Parathyroid adenoma (tissue), 2 donors: ENCODE measurements at regions not wholly inside any gene's neighbourhood (a gene's known extent, or its start where the extent isn't known, plus 50 kb on each side); places are given as distances from the start of the nearest gene placed in this dataset.

Source experiments
- H2AFZ ChIP-seq: fragments of 300-600 bp; sonication (generic); one replicate; pipeline ENCODE4 v1.7.0; 2017; ENCODE audit warnings: antibody characterized with exemption, mild to moderate bottlenecking
- H3K27ac ChIP-seq: fragments of 300-600 bp; sonication (generic); one replicate; pipeline ENCODE4 v1.7.0; 2017
- H3K27me3 ChIP-seq: fragments of 300-600 bp; sonication (generic); one replicate; pipeline ENCODE4 v1.7.0; 2017; ENCODE audit warnings: low read length; ENCODE audit not compliant: control insufficient read depth, insufficient read depth
- H3K36me3 ChIP-seq: fragments of 300-600 bp; sonication (generic); one replicate; pipeline ENCODE4 v1.7.0; 2017; ENCODE audit warnings: low read length; ENCODE audit not compliant: control insufficient read depth, insufficient read depth
- H3K4me1 ChIP-seq: fragments of 300-600 bp; sonication (generic); one replicate; pipeline ENCODE4 v1.7.0; 2017; ENCODE audit warnings: control low read depth
- H3K4me2 ChIP-seq: fragments of 300-600 bp; sonication (generic); one replicate; pipeline ENCODE4 v1.7.0; 2017; ENCODE audit warnings: low read length
- H3K4me3 ChIP-seq: fragments of 300-600 bp; sonication (generic); one replicate; pipeline ENCODE4 v1.7.0; 2017; ENCODE audit warnings: low read depth, low read length
- H3K79me2 ChIP-seq: fragments of 300-600 bp; sonication (generic); one replicate; pipeline ENCODE4 v1.7.0; 2017; ENCODE audit warnings: control low read depth
- H3K9ac ChIP-seq: fragments of 300-600 bp; sonication (generic); one replicate; pipeline ENCODE4 v1.7.0; 2017; ENCODE audit warnings: mild to moderate bottlenecking
- H3K9me3 ChIP-seq: fragments of 300-600 bp; sonication (generic); one replicate; pipeline ENCODE4 v1.7.0; 2017; ENCODE audit warnings: low read length; ENCODE audit not compliant: control insufficient read depth
- CTCF ChIP-seq: fragments of 300-600 bp; sonication (generic); IDR thresholded peaks from one replicate; pipeline ENCODE4 v1.7.0; 2017; ENCODE audit warnings: antibody characterized with exemption, mild to moderate bottlenecking
- donor health status: primary hyperparathyroidism.

- no peaks in the 10 kb centered on the region for H3K27me3 ChIP-seq
- no peaks in the 10 kb centered on the region for H3K36me3 ChIP-seq
- H3K9me3 ChIP-seq = no peaks in the 10 kb centered on the region
- no peaks in the 10 kb centered on the region for H3K79me2 ChIP-seq
- H3K4me3 ChIP-seq = no peak overlapping the region
- no peak overlapping the region for H2AFZ ChIP-seq
- no peak overlapping the region for H3K27ac ChIP-seq
- no peak for TF ChIP-seq CTCF
- no peak overlapping the region for H3K4me2 ChIP-seq
- H3K9ac ChIP-seq = no peak overlapping the region
- H3K4me1 ChIP-seq = no peaks in the 10 kb centered on the region
Observed at GRCh38 chr7:18157233-18157632, 129.6 kb upstream of the PRPS1L1 start.

DNA sequence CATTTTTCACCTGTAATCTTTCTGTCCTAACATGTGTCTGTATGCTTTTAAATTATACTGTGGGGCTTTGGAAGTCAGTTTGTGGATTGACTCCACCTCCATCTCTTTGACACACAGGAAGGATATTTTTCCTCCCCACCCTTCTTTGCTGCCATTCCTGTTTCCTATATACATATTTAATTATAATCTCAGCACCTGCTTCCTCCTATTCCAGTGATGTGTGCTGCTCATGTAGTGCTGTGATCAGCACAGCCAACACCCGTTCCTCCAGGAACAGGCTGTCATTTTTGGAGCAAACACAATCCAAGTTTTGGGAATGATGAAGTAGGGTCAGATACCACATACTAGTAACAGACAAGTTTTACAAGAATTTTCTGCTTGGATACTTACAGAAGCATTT is 135.0 kb upstream of the PRPS1L1 start:
- TF ChIP-seq CTCF = no peak
- H3K9me3 ChIP-seq = no peaks in the 10 kb centered on the region
- no peaks in the 10 kb centered on the region for H3K36me3 ChIP-seq
- H3K79me2 ChIP-seq = no peaks in the 10 kb centered on the region
- no peak overlapping the region for H3K4me3 ChIP-seq
- no peaks in the 10 kb centered on the region for H3K27me3 ChIP-seq
- H3K27ac ChIP-seq = no peak overlapping the region
- no peak overlapping the region for H2AFZ ChIP-seq
- no peak overlapping the region for H3K9ac ChIP-seq
- H3K4me1 ChIP-seq = no peaks in the 10 kb centered on the region
- no peak overlapping the region for H3K4me2 ChIP-seq

- H3K36me3 ChIP-seq = no peaks in the 10 kb centered on the region
- no peaks in the 10 kb centered on the region for H3K4me1 ChIP-seq
- no peaks in the 10 kb centered on the region for H3K79me2 ChIP-seq
- no peaks in the 10 kb centered on the region for H3K9me3 ChIP-seq
- H3K27me3 ChIP-seq = no peaks in the 10 kb centered on the region
- H3K4me2 ChIP-seq = no peak overlapping the region
- no peak overlapping the region for H3K27ac ChIP-seq
- H2AFZ ChIP-seq = no peak overlapping the region
- no peak for TF ChIP-seq CTCF
- no peak overlapping the region for H3K9ac ChIP-seq
- H3K4me3 ChIP-seq = no peak overlapping the region
Observed at GRCh38 chr7:18163091-18163490, 135.4 kb upstream of the PRPS1L1 start.

GRCh38 chr7:18165166-18165565 is 137.5 kb upstream of the PRPS1L1 start:
- Histone ChIP-seq H2AFZ (no peak overlapping the region), H3K9me3 (no peaks in the 10 kb centered on the region), H3K27ac (no peak overlapping the region), H3K4me1 (no peaks in the 10 kb centered on the region), H3K79me2 (no peaks in the 10 kb centered on the region), H3K27me3 (no peaks in the 10 kb centered on the region), H3K36me3 (no peaks in the 10 kb centered on the region), H3K9ac (no peak overlapping the region), H3K4me2 (no peak overlapping the region), H3K4me3 (no peak overlapping the region)
- no peak for TF ChIP-seq CTCF

GRCh38 chr7:18166002-18166401 is 138.4 kb upstream of the PRPS1L1 start:
- Histone ChIP-seq H3K27ac (no peak overlapping the region), H2AFZ (no peak overlapping the region), H3K79me2 (no peaks in the 10 kb centered on the region), H3K4me1 (no peaks in the 10 kb centered on the region), H3K4me3 (no peak overlapping the region), H3K9me3 (no peaks in the 10 kb centered on the region), H3K27me3 (no peaks in the 10 kb centered on the region), H3K4me2 (no peak overlapping the region), H3K9ac (no peak overlapping the region), H3K36me3 (no peaks in the 10 kb centered on the region)
- no peak for TF ChIP-seq CTCF
